Dedifferentiated amniotic fluid mesenchymal stem cell (primary cell): ENCODE measurements at regions not wholly inside any gene's neighbourhood (a gene's known extent, or its start where the extent isn't known, plus 50 kb on each side); places are given as distances from the start of the nearest gene placed in this dataset.

Source experiments
- DNase-seq: peaks from one replicate; pipeline ENCODE4 v3.0.0-alpha.2; 2016; ENCODE audit errors: extremely low spot score

DNA sequence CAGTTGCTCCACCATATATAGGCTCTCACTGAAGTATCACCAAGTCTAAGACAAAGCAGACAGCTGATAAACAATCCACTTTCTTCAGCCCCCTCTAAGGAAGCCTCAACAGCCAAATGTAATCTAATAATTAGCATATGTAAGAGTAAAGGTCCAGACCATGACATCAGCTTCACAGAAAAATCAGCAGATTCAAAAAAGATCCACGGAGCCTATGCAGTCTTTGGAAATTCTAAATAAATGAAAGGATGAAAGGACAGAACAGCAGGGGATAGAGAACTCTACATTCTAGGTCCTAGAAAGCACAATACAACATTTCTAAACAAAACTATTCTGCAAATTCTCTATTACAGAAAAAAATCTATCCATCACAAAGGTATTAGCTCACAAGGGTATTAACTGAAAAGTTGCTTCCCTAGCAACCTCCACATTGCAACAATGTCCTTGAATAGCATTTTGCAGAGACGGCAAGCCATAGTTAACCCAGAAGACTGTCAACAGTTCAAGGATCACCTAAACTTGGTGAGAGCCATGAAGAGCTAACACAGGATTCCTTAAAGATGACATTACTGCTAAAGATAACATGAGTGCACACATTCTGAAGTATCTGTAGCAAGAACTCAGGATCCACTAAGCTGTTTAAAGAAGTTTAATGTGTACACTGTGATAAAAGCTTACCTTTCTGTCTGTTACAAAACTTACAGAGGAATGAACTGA, 74.3 kb downstream of the SIPA1L2 start:
- DNase-seq: no peak

DNA sequence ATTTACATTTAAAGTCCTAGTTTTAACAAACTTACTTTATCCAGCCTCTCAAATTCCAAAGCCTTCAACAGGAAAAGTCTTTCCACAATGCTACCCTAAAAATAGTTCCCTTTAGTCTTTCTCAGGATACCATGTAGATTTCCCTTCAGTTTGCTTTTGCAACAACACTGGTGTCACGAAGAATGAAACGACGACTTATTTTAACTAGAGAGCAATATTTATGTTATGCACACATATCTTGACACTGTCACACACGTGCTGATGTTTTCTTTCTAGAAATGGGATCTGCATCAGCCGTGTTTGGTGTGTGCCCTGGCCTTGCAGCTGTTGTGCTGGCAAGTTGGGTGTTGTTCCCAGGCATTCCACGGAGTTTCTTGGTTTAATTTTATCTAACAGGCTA, 75.5 kb downstream of the SIPA1L2 start:
- no peak for DNase-seq

DNA sequence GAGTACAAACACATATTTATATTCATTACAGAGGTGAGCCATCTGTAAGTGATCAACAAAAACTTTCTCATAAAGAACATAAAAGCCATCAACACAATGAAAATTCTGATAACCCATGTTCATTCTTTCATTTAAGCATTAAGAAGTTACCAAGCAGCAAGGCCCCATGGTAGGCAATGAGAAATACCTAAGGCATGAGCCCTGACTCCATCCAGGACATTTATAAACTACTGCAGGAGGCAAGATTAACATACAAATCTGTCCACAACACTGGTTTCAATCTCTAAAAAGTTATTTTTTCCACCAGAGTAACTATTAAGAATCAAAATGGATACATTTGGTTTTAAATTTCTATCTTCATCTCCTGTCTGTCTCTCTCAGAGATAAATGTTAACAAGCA, 76.1 kb downstream of the SIPA1L2 start:
- DNase-seq: peak; percentile 30

DNA sequence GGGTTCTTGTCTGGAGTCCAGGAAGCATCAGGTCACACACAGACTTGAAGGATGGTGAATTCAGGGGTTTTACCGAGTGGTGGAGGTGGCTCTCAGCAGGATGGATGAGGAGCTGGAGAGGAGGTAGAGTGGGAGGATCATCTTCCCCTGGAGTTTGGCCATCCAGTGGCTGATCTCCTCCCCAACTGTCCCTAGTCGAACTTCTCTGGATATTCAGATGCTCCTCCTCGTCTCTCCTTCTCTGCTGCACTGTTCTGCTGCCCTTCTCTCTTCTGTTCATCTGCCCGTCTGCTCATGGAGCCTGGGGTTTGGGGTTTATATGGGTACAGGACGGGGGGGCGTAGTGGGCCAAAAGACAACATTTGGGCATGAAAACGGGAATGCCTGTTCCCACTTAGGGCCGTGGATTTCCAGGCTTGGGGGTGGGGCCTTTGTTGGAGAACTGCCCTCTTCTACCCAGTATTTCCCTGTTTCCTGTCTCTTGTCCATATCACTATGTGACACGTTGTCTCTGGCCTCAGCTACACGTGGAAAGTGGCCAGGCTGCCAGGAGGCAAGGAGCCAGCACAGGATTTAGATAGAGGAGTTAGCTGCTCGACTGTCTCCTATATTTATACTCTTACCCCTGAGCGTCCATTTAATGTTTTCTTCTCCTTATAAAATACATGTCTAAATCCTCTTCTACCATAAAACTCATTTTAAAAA, 76.7 kb downstream of the SIPA1L2 start:
- DNase-seq: no peak

- DNase-seq: no peak
Measured at GRCh38 chr1:232551386-232551785, 78.5 kb downstream of the SIPA1L2 start.

- DNase-seq: no peak
Measured at GRCh38 chr1:232550007-232550406, 79.9 kb downstream of the SIPA1L2 start.

- DNase-seq: no peak
Measured at GRCh38 chr1:232548691-232549090, 81.2 kb downstream of the SIPA1L2 start.

- no peak for DNase-seq
Measured at GRCh38 chr1:232547938-232548484, 81.9 kb downstream of the SIPA1L2 start.

- no peak for DNase-seq
Measured at GRCh38 chr1:232542633-232543593, 87.0 kb downstream of the SIPA1L2 start.

GRCh38 chr1:232538943-232539302, 91.0 kb downstream of the SIPA1L2 start:
- DNase-seq: no peak

- DNase-seq: no peak
Measured at GRCh38 chr1:232538224-232538942, 91.5 kb downstream of the SIPA1L2 start.

GRCh38 chr1:232534552-232535517, 95.1 kb downstream of the SIPA1L2 start:
- no peak for DNase-seq

GRCh38 chr1:232533328-232533727, 96.6 kb downstream of the SIPA1L2 start:
- no peak for DNase-seq

DNA sequence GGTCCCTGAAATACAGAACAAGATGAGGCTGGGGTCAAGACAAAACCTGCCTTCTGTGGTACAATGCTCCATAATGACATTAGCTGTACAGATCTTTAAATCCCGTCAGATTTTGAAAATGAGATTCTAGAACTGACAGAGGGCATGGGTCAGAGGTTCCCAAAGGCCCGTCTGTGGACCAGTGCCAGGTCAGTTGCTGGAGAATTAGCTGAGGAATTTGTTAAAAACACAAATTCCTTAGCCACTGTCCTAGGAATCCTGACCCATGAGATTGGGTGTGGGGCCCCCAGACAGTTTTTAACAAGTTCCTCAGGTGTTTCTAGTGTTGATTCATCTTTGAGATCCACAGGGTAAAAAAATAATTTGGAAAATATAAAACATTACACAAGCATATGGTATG, 97.0 kb downstream of the SIPA1L2 start:
- DNase-seq: no peak

GRCh38 chr1:232531291-232531690, 98.6 kb downstream of the SIPA1L2 start:
- DNase-seq: no peak

- no peak for DNase-seq
Measured at GRCh38 chr1:232529747-232530146, 100.2 kb downstream of the SIPA1L2 start.

DNA sequence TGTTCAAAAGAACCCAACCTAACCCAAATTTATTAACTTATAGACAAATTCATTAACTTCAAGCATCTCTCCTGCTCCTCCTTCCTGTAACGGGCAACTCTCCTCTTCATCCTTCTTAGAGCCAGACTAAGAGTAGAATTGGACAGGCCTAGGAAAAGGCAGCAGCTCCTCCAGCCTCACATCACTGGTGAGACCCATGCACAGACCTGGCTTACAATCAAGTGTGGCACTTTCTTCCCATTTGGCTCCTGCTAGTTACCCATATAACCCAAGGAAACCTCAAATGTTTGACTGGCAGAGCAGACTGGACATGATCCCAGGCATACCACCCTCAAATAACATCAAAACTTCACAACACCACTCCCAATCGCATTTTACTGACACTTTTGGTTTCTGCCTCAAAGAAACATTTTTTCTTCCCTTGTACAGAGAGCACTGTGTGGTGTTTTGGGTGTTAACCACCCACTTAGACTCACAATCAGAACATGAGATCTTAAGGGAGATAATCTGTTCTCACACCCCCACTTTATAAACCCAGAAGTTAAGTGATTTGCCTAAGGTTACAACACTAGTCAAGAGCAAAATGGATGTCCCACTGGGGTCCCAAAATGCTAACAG, 101.4 kb downstream of the SIPA1L2 start:
- DNase-seq: no peak

DNA sequence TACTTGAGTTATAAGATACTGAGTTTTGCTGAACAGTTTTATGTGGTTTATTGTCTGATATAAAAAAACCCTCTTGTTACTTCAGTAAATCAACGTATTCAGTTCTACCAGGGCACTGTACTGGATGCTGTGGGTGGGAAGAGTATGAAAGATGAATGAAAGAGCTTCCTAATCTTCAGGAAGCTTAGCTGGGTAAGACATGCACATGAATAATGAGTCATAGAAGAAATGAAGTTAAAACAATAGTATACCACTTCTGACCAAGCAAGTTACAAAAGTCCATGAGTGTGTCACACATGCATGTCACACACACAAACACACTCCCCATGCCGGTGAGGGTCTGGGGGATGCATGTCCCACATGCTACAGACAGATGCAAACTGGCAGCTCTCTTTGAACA, 105.9 kb downstream of the SIPA1L2 start:
- DNase-seq: no peak

DNA sequence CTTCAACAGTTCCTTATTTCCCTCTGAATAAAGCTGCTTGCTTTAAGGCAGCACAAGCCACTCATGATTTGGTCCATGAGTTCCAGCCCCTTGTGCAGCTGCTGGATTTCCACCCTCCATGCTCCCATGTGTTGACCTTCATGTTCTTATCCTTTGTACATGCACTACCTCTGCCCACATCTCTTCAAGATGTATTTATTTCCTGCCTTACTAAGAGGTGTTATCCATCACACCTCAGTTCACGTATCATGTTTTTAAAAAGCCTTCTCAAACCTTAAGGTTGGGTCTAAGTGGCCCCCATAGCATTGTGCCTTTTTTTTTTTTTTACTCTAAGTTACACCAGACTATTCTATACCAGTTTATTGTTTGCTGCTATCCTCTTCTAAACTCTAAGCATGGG, 107.7 kb downstream of the SIPA1L2 start:
- no peak for DNase-seq

GRCh38 chr1:232521660-232522059, 108.3 kb downstream of the SIPA1L2 start:
- no peak for DNase-seq
